ENCODE measurements at regions not wholly inside any gene's neighbourhood (a gene's known extent, or its start where the extent isn't known, plus 50 kb on each side); places are given as distances from the start of the nearest gene placed in this dataset.

- TF ChIP-seq NFRKB (IDR thresholded peaks at IDR 0.05) (no peak), CTBP1 (IDR thresholded peaks at IDR 0.05; ENCODE audit: borderline replicate concordance) (no peak), LEF1 (IDR thresholded peaks at IDR 0.05; ENCODE audit: borderline replicate concordance) (no peak)
These were observed 783.6 kb downstream of the UQCRFS1 start for GRCh38 chr19:28429356-28429755.
